ENCODE measurements at regions not wholly inside any gene's neighbourhood (a gene's known extent, or its start where the extent isn't known, plus 50 kb on each side); places are given as distances from the start of the nearest gene placed in this dataset.

- Histone ChIP-seq H3F3A (ENCODE audit: low read depth) (no peaks in the 10 kb centered on the region), H3K9ac (ENCODE audit: low read depth, low read length, poor library complexity, severe bottlenecking) (no peak overlapping the region), H3K4me3 (ENCODE audit: low read length, poor library complexity, severe bottlenecking) (no peak overlapping the region), H3K9me2 (replicated peaks; ENCODE audit: low read depth, low read length) (no peaks in the 10 kb centered on the region), H3K4me1 (ENCODE audit: insufficient read depth, low read length, poor library complexity, severe bottlenecking) (no peaks in the 10 kb centered on the region), H2AFZ (ENCODE audit: low read length) (no peak overlapping the region), H3K27me3 (ENCODE audit: insufficient read depth, low read length, poor library complexity, severe bottlenecking) (no peaks in the 10 kb centered on the region), H3K36me3 (ENCODE audit: insufficient read depth, low read length) (no peaks in the 10 kb centered on the region), H3K4me2 (ENCODE audit: low read depth, low read length, poor library complexity, severe bottlenecking) (no peak overlapping the region), H4K20me1 (ENCODE audit: insufficient read depth, low read length, poor library complexity, severe bottlenecking) (no peaks in the 10 kb centered on the region), H3K79me2 (ENCODE audit: insufficient read depth, low read length) (no peaks in the 10 kb centered on the region), H3K9me3 (ENCODE audit: insufficient read depth, low read depth, low read length) (no peaks in the 10 kb centered on the region)
- no peak for TF ChIP-seq EZH2phosphoT487 (IDR thresholded peaks at IDR 0.05; ENCODE audit: borderline replicate concordance)
- TF ChIP-seq, protein P1, sequence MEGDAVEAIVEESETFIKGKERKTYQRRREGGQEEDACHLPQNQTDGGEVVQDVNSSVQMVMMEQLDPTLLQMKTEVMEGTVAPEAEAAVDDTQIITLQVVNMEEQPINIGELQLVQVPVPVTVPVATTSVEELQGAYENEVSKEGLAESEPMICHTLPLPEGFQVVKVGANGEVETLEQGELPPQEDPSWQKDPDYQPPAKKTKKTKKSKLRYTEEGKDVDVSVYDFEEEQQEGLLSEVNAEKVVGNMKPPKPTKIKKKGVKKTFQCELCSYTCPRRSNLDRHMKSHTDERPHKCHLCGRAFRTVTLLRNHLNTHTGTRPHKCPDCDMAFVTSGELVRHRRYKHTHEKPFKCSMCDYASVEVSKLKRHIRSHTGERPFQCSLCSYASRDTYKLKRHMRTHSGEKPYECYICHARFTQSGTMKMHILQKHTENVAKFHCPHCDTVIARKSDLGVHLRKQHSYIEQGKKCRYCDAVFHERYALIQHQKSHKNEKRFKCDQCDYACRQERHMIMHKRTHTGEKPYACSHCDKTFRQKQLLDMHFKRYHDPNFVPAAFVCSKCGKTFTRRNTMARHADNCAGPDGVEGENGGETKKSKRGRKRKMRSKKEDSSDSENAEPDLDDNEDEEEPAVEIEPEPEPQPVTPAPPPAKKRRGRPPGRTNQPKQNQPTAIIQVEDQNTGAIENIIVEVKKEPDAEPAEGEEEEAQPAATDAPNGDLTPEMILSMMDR (conservative IDR thresholded peaks at IDR 0.05; ENCODE audit: low read length), result no peak
These were observed 297.7 kb downstream of the CDC5L start for GRCh38 chr6:44685213-44685612.

- Histone ChIP-seq H3K4me2 (ENCODE audit: low read depth, low read length, poor library complexity, severe bottlenecking) (no peak overlapping the region), H3K27me3 (ENCODE audit: insufficient read depth, low read length, poor library complexity, severe bottlenecking) (no peaks in the 10 kb centered on the region), H2AFZ (ENCODE audit: low read length) (no peak overlapping the region), H3K9me2 (replicated peaks; ENCODE audit: low read depth, low read length) (no peaks in the 10 kb centered on the region), H4K20me1 (ENCODE audit: insufficient read depth, low read length, poor library complexity, severe bottlenecking) (no peaks in the 10 kb centered on the region), H3F3A (ENCODE audit: low read depth) (no peaks in the 10 kb centered on the region), H3K4me3 (ENCODE audit: low read length, poor library complexity, severe bottlenecking) (no peak overlapping the region), H3K79me2 (ENCODE audit: insufficient read depth, low read length) (no peaks in the 10 kb centered on the region), H3K9ac (ENCODE audit: low read depth, low read length, poor library complexity, severe bottlenecking) (no peak overlapping the region), H3K4me1 (ENCODE audit: insufficient read depth, low read length, poor library complexity, severe bottlenecking) (no peaks in the 10 kb centered on the region), H3K36me3 (ENCODE audit: insufficient read depth, low read length) (no peaks in the 10 kb centered on the region), H3K9me3 (ENCODE audit: insufficient read depth, low read depth, low read length) (no peaks in the 10 kb centered on the region)
- TF ChIP-seq EZH2phosphoT487 (IDR thresholded peaks at IDR 0.05; ENCODE audit: borderline replicate concordance), result no peak
- TF ChIP-seq, protein P1 (conservative IDR thresholded peaks at IDR 0.05; ENCODE audit: low read length), result no peak
These were observed 308.6 kb downstream of the CDC5L start for GRCh38 chr6:44696099-44696498.

DNA sequence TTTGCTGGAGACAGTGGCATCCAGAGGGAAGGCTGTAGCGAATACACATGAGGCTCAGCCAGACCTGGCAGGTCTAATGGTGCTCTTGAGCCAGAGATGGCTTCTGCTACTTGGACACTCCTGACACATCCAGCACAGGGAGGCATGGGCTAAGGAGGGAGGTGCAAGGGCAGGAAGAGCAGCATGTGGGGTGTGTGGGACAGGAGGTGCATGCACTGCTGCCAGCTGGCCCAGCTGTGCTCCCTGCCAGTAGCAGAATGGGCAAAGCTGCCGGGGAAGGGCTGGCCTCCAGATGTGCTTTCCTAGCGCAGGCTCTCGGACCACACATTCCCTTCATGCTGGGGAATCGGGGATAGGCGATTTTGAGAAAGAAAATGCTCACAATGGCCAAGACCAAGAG lies 309.2 kb downstream of the CDC5L start:
- TF ChIP-seq, protein P1 (conservative IDR thresholded peaks at IDR 0.05; ENCODE audit: low read length), result no peak
- no peak for TF ChIP-seq EZH2phosphoT487 (IDR thresholded peaks at IDR 0.05; ENCODE audit: borderline replicate concordance)

More for the DNA sequence above, 309.2 kb downstream of the CDC5L start:
- Histone ChIP-seq H3K4me3 (ENCODE audit: low read length, poor library complexity, severe bottlenecking) (no peak overlapping the region), H3K9ac (ENCODE audit: low read depth, low read length, poor library complexity, severe bottlenecking) (no peak overlapping the region), H3K9me3 (ENCODE audit: insufficient read depth, low read depth, low read length) (no peaks in the 10 kb centered on the region), H3K4me2 (ENCODE audit: low read depth, low read length, poor library complexity, severe bottlenecking) (no peak overlapping the region), H3K4me1 (ENCODE audit: insufficient read depth, low read length, poor library complexity, severe bottlenecking) (no peaks in the 10 kb centered on the region), H3K27me3 (ENCODE audit: insufficient read depth, low read length, poor library complexity, severe bottlenecking) (no peaks in the 10 kb centered on the region), H4K20me1 (ENCODE audit: insufficient read depth, low read length, poor library complexity, severe bottlenecking) (no peaks in the 10 kb centered on the region), H3K9me2 (replicated peaks; ENCODE audit: low read depth, low read length) (no peaks in the 10 kb centered on the region), H3K36me3 (ENCODE audit: insufficient read depth, low read length) (no peaks in the 10 kb centered on the region), H3F3A (ENCODE audit: low read depth) (no peaks in the 10 kb centered on the region), H3K79me2 (ENCODE audit: insufficient read depth, low read length) (no peaks in the 10 kb centered on the region), H2AFZ (ENCODE audit: low read length) (no peak overlapping the region)

Measured in Loucy (cell line).